Ishikawa (cell line): ENCODE measurements at regions not wholly inside any gene's neighbourhood (a gene's known extent, or its start where the extent isn't known, plus 50 kb on each side); places are given as distances from the start of the nearest gene placed in this dataset.

Experiments
- CEBPB ChIP-seq: IDR thresholded peaks from 2 replicates; pipeline ENCODE4 v1.6.1; 2012
- CREB1 ChIP-seq: IDR thresholded peaks from 2 replicates; pipeline ENCODE4 v1.6.1; 2012; ENCODE audit warnings: low read depth
- EP300 ChIP-seq: IDR thresholded peaks from 2 replicates; pipeline ENCODE4 v1.6.1; 2012; ENCODE audit warnings: borderline replicate concordance
- FOXM1 ChIP-seq: IDR thresholded peaks from 2 replicates; pipeline ENCODE4 v1.6.1; 2012; ENCODE audit warnings: low read depth, borderline replicate concordance
- MAX ChIP-seq: IDR thresholded peaks from 2 replicates; pipeline ENCODE4 v1.6.1; 2012
- NFIC ChIP-seq: IDR thresholded peaks from 2 replicates; pipeline ENCODE4 v1.6.1; 2012
- RAD21 ChIP-seq: IDR thresholded peaks from 2 replicates; pipeline ENCODE4 v1.6.1; 2012; ENCODE audit warnings: low read depth
- REST ChIP-seq: IDR thresholded peaks from 2 replicates; pipeline ENCODE4 v1.6.1; 2012; ENCODE audit warnings: low read depth, mild to moderate bottlenecking
- TAF1 ChIP-seq: IDR thresholded peaks from 2 replicates; pipeline ENCODE4 v1.6.1; 2012; ENCODE audit warnings: low read depth, mild to moderate bottlenecking
- TEAD4 ChIP-seq: IDR thresholded peaks from 2 replicates; pipeline ENCODE4 v1.6.1; 2012
- USF1 ChIP-seq: IDR thresholded peaks from 2 replicates; pipeline ENCODE4 v1.6.1; 2012
- YY1 ChIP-seq: IDR thresholded peaks from 2 replicates; pipeline ENCODE4 v1.6.1; 2012; ENCODE audit warnings: low read depth
- ZBTB7A ChIP-seq: IDR thresholded peaks from 2 replicates; pipeline ENCODE4 v1.6.1; 2012; ENCODE audit warnings: low read depth

- no peak for TF ChIP-seq YY1
- TF ChIP-seq MAX: no peak
- TF ChIP-seq EP300: no peak
- TF ChIP-seq REST: no peak
- no peak for TF ChIP-seq RAD21
- no peak for TF ChIP-seq NFIC
- TF ChIP-seq FOXM1: no peak
- TF ChIP-seq TAF1: no peak
- TF ChIP-seq CREB1: no peak
- TF ChIP-seq ZBTB7A: no peak
- no peak for TF ChIP-seq CEBPB
- TF ChIP-seq USF1: no peak
- no peak for TF ChIP-seq TEAD4
Observed at GRCh38 chr12:68536885-68537485, 73.7 kb upstream of the RAP1B start.
